Heart right ventricle (tissue), 16 donors: ENCODE measurements at regions not wholly inside any gene's neighbourhood (a gene's known extent, or its start where the extent isn't known, plus 50 kb on each side); places are given as distances from the start of the nearest gene placed in this dataset.

Source experiments
- ATAC-seq, 8 donors: fragments of 200-7000 bp; cut with Tn5 transposase; one replicate each; pipeline ENCODE4 v1.9.1; 2020; ENCODE audit warnings: mild to moderate bottlenecking in 8 of 8, moderate library complexity in 8 of 8, moderate number of reproducible peaks in 1 of 8
- DNase-seq, 2 donors: peaks; one replicate each; pipeline ENCODE4 v3.0.0-alpha.2; 2020
- H3K27ac ChIP-seq, 10 donors: fragments of 200-600 bp; sonication (generic) in 2 of 10; one replicate each; pipeline versions ENCODE4 v1.5.0 to v1.8.0; 2020 to 2022; ENCODE audit warnings: mild to moderate bottlenecking in 3 of 10
- H3K27me3 ChIP-seq, 7 donors: fragments of 200-600 bp; one replicate each; pipeline ENCODE4 v1.8.0; 2021 to 2022; ENCODE audit warnings: mild to moderate bottlenecking in 2 of 7
- H3K36me3 ChIP-seq, 9 donors: fragments of 200-600 bp; sonication (generic) in 1 of 9; one replicate each; pipeline versions ENCODE4 v1.5.0 to v1.8.0; 2020 to 2022; ENCODE audit warnings: mild to moderate bottlenecking in 2 of 9
- H3K4me1 ChIP-seq, 9 donors: fragments of 200-600 bp; sonication (generic) in 1 of 9; one replicate each; pipeline versions ENCODE4 v1.5.0 to v1.8.0; 2020 to 2022; ENCODE audit warnings: mild to moderate bottlenecking in 4 of 9
- H3K4me3 ChIP-seq, 10 donors: fragments of 200-600 bp; sonication (generic) in 2 of 10; one replicate each; pipeline versions ENCODE4 v1.5.0 to v1.8.0; 2020 to 2022; ENCODE audit warnings: mild to moderate bottlenecking in 7 of 10, moderate library complexity in 2 of 10
- H3K9me3 ChIP-seq, 11 donors: fragments of 200-600 bp in 10 of 11; sonication (generic) in 2 of 11; one replicate each; pipeline versions ENCODE4 v1.5.0 to v1.8.0; 2013 to 2022; ENCODE audit warnings: mild to moderate bottlenecking in 2 of 11, control low read depth in 1 of 11, moderate library complexity in 1 of 11
- CTCF ChIP-seq, 9 donors: fragments of 200-600 bp; sonication (generic) in 2 of 9; IDR thresholded peaks; one replicate each; pipeline versions ENCODE4 v1.5.0 to v1.8.0; 2021 to 2022; ENCODE audit warnings: antibody characterized with exemption in 9 of 9, mild to moderate bottlenecking in 5 of 9, moderate library complexity in 1 of 9
- whole genome bisulfite sequencing, 2 donors: extraction: QIAGEN DNeasy Blood & Tissue Kit; methylation state at CpG; one replicate each; pipeline ENCODE4 v1.1.7; 2013; ENCODE audit warnings: inconsistent platforms in 1 of 2; 5-methylcytosine and 5-hydroxymethylcytosine counted together
- intact Hi-C, 10 donors: fragments of 100-400 bp; cut with DNase I; formaldehyde crosslinking; loops; one replicate each; pipeline versions ENCODE4 v1.11.1 to v1.14.2; 2022
- donor health status: Arrhythmogenic right ventricular cardiomyopathy.
- donor health status: ischemic (EF 13 %, LVEDD 7.1; RV severe dilation, severe dysfunction).
- donor health status: healthy with polysubstance abuse.
- donor health status: DM: no; HTN: yes; CAD: no.
- donor health status: DM: no; HTN: no; CAD: no.
- donor health status: ischemic (EF 25% LVEDD 6.9; RV normal size, moderate dysfunction).
- donor health status: ischemic (EF 25% LVEDD 5.7; RV mildly dilated, moderate dysfunction).
- donor health status: healthy.
- donor health status: DM: yes; HTN: yes; CAD: no.
- donor health status: Ischemic cardiomyopathy.
- donor health status: ischemic (EF 35%, LVEDD 5.7; RV mildly dilated, moderate dysfunction).
- donor health status: nonischemic (EF 11% LVEDD 7.7; RV severe dilation, severe dysfunction).
- donor health status: DM: yes; HTN: yes; CAD: no.
- donor health status: PGD.
- donor health status: ischemic (EF 29% LVEDD 5.4; RV normal size, mild dysfunction).
- donor health status: nonischemic (EF 23%, LVEDD 6.1; RV moderate dilation, normal function).

GRCh38 chr11:91694331-91694730 lies 530.3 kb upstream of the FAT3 start:
- Histone ChIP-seq H3K36me3 (no peaks in the 10 kb centered on the region), H3K9me3 (no peaks in the 10 kb centered on the region), H3K4me3 (no peak overlapping the region), H3K4me1 (no peaks in the 10 kb centered on the region), H3K27me3 (no peaks in the 10 kb centered on the region), H3K27ac (no peak overlapping the region)
- intact Hi-C loops = loop anchor here in 1 of 10 donors (10.0 kb wide), 1 partner anchor 60 kb away; no protein-coding TSS in a partner anchor
- TF ChIP-seq CTCF (IDR thresholded peaks at IDR 0.05) = no peak
- 64 to 78% methylated on average over 1 of the region's 1 CpG for WGBS, 2 donors
- no peak for DNase-seq
- no peak for ATAC-seq

- DNase-seq = no peak
- intact Hi-C loops = loop anchor here in 1 of 10 donors (10.0 kb wide), 1 partner anchor 63 kb away; no protein-coding TSS in a partner anchor
- no peaks in the 10 kb centered on the region for H3K36me3 ChIP-seq
- ATAC-seq = no peak
- H3K9me3 ChIP-seq = no peaks in the 10 kb centered on the region
- WGBS, 2 donors = 93 to 94% methylated on average over 1 of the region's 1 CpG
- H3K27ac ChIP-seq = no peak overlapping the region
- no peaks in the 10 kb centered on the region for H3K27me3 ChIP-seq
- no peak overlapping the region for H3K4me3 ChIP-seq
- no peaks in the 10 kb centered on the region for H3K4me1 ChIP-seq
- no peak for TF ChIP-seq CTCF (IDR thresholded peaks at IDR 0.05)
These were observed 532.7 kb upstream of the FAT3 start for GRCh38 chr11:91691872-91692271.

- no peak for TF ChIP-seq CTCF (IDR thresholded peaks at IDR 0.05)
- DNase-seq = no peak
- Histone ChIP-seq H3K4me1 (no peaks in the 10 kb centered on the region), H3K4me3 (no peak overlapping the region), H3K36me3 (no peaks in the 10 kb centered on the region), H3K9me3 (no peaks in the 10 kb centered on the region), H3K27me3 (no peaks in the 10 kb centered on the region), H3K27ac (no peak overlapping the region)
- WGBS, 2 donors = 85 to 88% methylated on average over 1 of the region's 1 CpG
- intact Hi-C loops = no loop called here
- ATAC-seq = no peak
These were observed 535.9 kb upstream of the FAT3 start for GRCh38 chr11:91688672-91689071.

- no peak for DNase-seq
- ATAC-seq = no peak
- Histone ChIP-seq H3K9me3 (no peaks in the 10 kb centered on the region), H3K4me3 (no peak overlapping the region), H3K27me3 (no peaks in the 10 kb centered on the region), H3K36me3 (no peaks in the 10 kb centered on the region), H3K4me1 (no peaks in the 10 kb centered on the region), H3K27ac (no peak overlapping the region)
- no peak for TF ChIP-seq CTCF (IDR thresholded peaks at IDR 0.05)
- 84 to 95% methylated on average over 1 of the region's 1 CpG for WGBS, 2 donors
- intact Hi-C loops = no loop called here
These were observed 537.9 kb upstream of the FAT3 start for GRCh38 chr11:91686700-91687099.
